CD14-positive monocyte (primary cell): ENCODE measurements at regions not wholly inside any gene's neighbourhood (a gene's known extent, or its start where the extent isn't known, plus 50 kb on each side); places are given as distances from the start of the nearest gene placed in this dataset.
"Not testable (repeated sequence)": the region's sequence is repeated elsewhere in the genome, so short reads cannot be mapped to it uniquely, and the experiment has no call there.

Experiments
- DNase-seq, 3 donors: peaks; one replicate each; pipeline ENCODE4 v3.0.0-alpha.2; 2011 to 2022
- H2AFZ ChIP-seq: 2 replicates; pipeline ENCODE4 v1.6.0; 2012; ENCODE audit warnings: mild to moderate bottlenecking, low read depth, low read length, inconsistent platforms; ENCODE audit not compliant: insufficient read depth, poor library complexity, severe bottlenecking
- H3K27ac ChIP-seq, 2 donors: 1 replicate in 1 of 2; 2 replicates in 1 of 2; pipeline ENCODE4 v1.5.1; 2012 to 2013; ENCODE audit warnings: low read length in 2 of 2, control low read depth in 1 of 2, inconsistent platforms in 1 of 2, low read depth in 1 of 2, mild to moderate bottlenecking in 1 of 2
- H3K27me3 ChIP-seq, 2 donors: one replicate each; pipeline versions ENCODE4 v1.6.0 to v1.6.1; 2011 to 2013; ENCODE audit warnings: low read length in 2 of 2; ENCODE audit not compliant: control insufficient read depth in 2 of 2, insufficient read depth in 2 of 2
- H3K36me3 ChIP-seq, 2 donors: replicated peaks in 1 of 2; 1 replicate in 1 of 2; 2 replicates in 1 of 2; pipeline versions ENCODE4 v1.5.1 to v1.6.1; 2012 to 2013; ENCODE audit warnings: low read length in 2 of 2, control low read depth in 1 of 2, inconsistent platforms in 1 of 2, mild to moderate bottlenecking in 1 of 2; ENCODE audit not compliant: insufficient read depth in 2 of 2, control insufficient read depth in 1 of 2
- H3K4me1 ChIP-seq, 2 donors: 1 replicate in 1 of 2; 2 replicates in 1 of 2; pipeline versions ENCODE4 v1.5.1 to v1.6.1; 2012 to 2013; ENCODE audit warnings: low read length in 2 of 2, control low read depth in 1 of 2, inconsistent platforms in 1 of 2, mild to moderate bottlenecking in 1 of 2, moderate library complexity in 1 of 2; ENCODE audit not compliant: insufficient read depth in 2 of 2, control insufficient read depth in 1 of 2
- H3K4me2 ChIP-seq: replicated peaks from 2 replicates; pipeline ENCODE3; 2012; ENCODE audit warnings: low read length, moderate library complexity, mild to moderate bottlenecking; ENCODE audit not compliant: poor library complexity, severe bottlenecking; ENCODE audit errors: extremely low read depth
- H3K4me3 ChIP-seq, 3 experiments: fragments of 200-600 bp in 1 of 3; sonication (generic) in 1 of 3; replicated peaks in 1 of 3; 1 replicate in 2 of 3; 2 replicates in 1 of 3; pipeline ENCODE4 v1.5.1; 2011 to 2013; ENCODE audit warnings: low read length in 3 of 3, mild to moderate bottlenecking in 3 of 3, control low read depth in 2 of 3, low read depth in 2 of 3, inconsistent platforms in 1 of 3, moderate library complexity in 1 of 3
- H3K79me2 ChIP-seq: 2 replicates; pipeline ENCODE4 v1.6.0; 2012; ENCODE audit warnings: mild to moderate bottlenecking, control low read depth, inconsistent platforms, low read length, moderate library complexity; ENCODE audit not compliant: insufficient read depth
- H3K9ac ChIP-seq: 2 replicates; pipeline ENCODE4 v1.6.0; 2017; ENCODE audit warnings: low read length, mild to moderate bottlenecking; ENCODE audit not compliant: insufficient read depth, poor library complexity, severe bottlenecking
- H3K9me3 ChIP-seq, 2 donors: replicated peaks in 1 of 2; 1 replicate in 1 of 2; 2 replicates in 1 of 2; pipeline versions ENCODE4 v1.5.1 to v1.6.1; 2012 to 2013; ENCODE audit warnings: low read length in 2 of 2, control low read depth in 1 of 2; ENCODE audit not compliant: control insufficient read depth in 1 of 2, insufficient read depth in 1 of 2
- H4K20me1 ChIP-seq: 2 replicates; pipeline ENCODE4 v1.6.0; 2012; ENCODE audit warnings: mild to moderate bottlenecking, low read length, control low read depth, moderate library complexity; ENCODE audit not compliant: insufficient read depth
- H3K27ac Mint-ChIP-seq, 7 donors: one replicate each; pipeline ENCODE4 v1.8.0; 2020; ENCODE audit warnings: mild to moderate bottlenecking in 7 of 7, mixed read lengths in 7 of 7, moderate library complexity in 6 of 7, inconsistent platforms in 2 of 7
- H3K27me3 Mint-ChIP-seq, 3 donors: one replicate each; pipeline ENCODE4 v1.8.0; 2021 to 2022; ENCODE audit warnings: low read depth in 3 of 3, mild to moderate bottlenecking in 3 of 3, mixed read lengths in 3 of 3, moderate library complexity in 3 of 3, inconsistent platforms in 1 of 3
- H3K36me3 Mint-ChIP-seq, 2 donors: one replicate each; pipeline ENCODE4 v1.8.0; 2020; ENCODE audit warnings: mixed read lengths in 2 of 2, inconsistent platforms in 1 of 2, mild to moderate bottlenecking in 1 of 2
- H3K4me1 Mint-ChIP-seq: one replicate; pipeline ENCODE4 v1.8.0; 2020; ENCODE audit warnings: mild to moderate bottlenecking, mixed read lengths
- H3K4me3 Mint-ChIP-seq, 2 donors: one replicate each; pipeline ENCODE4 v1.8.0; 2020; ENCODE audit warnings: mild to moderate bottlenecking in 2 of 2, mixed read lengths in 2 of 2, moderate library complexity in 1 of 2
- H3K9me3 Mint-ChIP-seq, 7 donors: one replicate each; pipeline ENCODE4 v1.8.0; 2020 to 2022; ENCODE audit warnings: mixed read lengths in 7 of 7, mild to moderate bottlenecking in 6 of 7, moderate library complexity in 6 of 7, inconsistent platforms in 2 of 7
- WGBS: methylation state at CpG from one replicate; pipeline ENCODE4 v1.1.5; 2013; ENCODE audit warnings: missing lambda C conversion rate; ENCODE audit not compliant: insufficient coverage; 5-methylcytosine and 5-hydroxymethylcytosine counted together
- intact Hi-C, 2 donors: fragments of 100-400 bp; cut with micrococcal nuclease; formaldehyde crosslinking; loops; one replicate each; pipeline versions ENCODE4 v1.15.0 to v1.15.1; 2023
- TF ChIP-seq, protein P1 (sequence below): fragments of 200-600 bp; IDR thresholded peaks from one replicate; pipeline ENCODE4 v1.8.0; 2022; ENCODE audit warnings: antibody characterized with exemption, mild to moderate bottlenecking

- no peaks in the 10 kb centered on the region for H3K4me1 ChIP-seq
- no peaks in the 10 kb centered on the region for H3K36me3 ChIP-seq
- no peak overlapping the region for H3K9ac ChIP-seq
- H3K4me3 Mint-ChIP-seq: no peak overlapping the region
- peaks cover 6 to 20% (median 9%) of the 10 kb centered on the region in 7 donors for H3K9me3 Mint-ChIP-seq
- no peaks in the 10 kb centered on the region for H3K79me2 ChIP-seq
- no peaks in the 10 kb centered on the region for H4K20me1 ChIP-seq
- H3K27me3 ChIP-seq: no peaks in the 10 kb centered on the region
- H3K9me3 ChIP-seq: peaks cover 0 to 10% of the 10 kb centered on the region in 2 donors
- H3K4me3 ChIP-seq: no peak overlapping the region
- TF ChIP-seq, protein P1, sequence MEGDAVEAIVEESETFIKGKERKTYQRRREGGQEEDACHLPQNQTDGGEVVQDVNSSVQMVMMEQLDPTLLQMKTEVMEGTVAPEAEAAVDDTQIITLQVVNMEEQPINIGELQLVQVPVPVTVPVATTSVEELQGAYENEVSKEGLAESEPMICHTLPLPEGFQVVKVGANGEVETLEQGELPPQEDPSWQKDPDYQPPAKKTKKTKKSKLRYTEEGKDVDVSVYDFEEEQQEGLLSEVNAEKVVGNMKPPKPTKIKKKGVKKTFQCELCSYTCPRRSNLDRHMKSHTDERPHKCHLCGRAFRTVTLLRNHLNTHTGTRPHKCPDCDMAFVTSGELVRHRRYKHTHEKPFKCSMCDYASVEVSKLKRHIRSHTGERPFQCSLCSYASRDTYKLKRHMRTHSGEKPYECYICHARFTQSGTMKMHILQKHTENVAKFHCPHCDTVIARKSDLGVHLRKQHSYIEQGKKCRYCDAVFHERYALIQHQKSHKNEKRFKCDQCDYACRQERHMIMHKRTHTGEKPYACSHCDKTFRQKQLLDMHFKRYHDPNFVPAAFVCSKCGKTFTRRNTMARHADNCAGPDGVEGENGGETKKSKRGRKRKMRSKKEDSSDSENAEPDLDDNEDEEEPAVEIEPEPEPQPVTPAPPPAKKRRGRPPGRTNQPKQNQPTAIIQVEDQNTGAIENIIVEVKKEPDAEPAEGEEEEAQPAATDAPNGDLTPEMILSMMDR: no peak
- H3K27ac Mint-ChIP-seq: no peak overlapping the region
- intact Hi-C loops: no loop called here
- H3K4me2 ChIP-seq: no peak overlapping the region
- H3K27ac ChIP-seq: no peak overlapping the region
- H3K27me3 Mint-ChIP-seq: peaks cover 0 to 3% (median 0%) of the 10 kb centered on the region in 3 donors
- no peak for DNase-seq
- H2AFZ ChIP-seq: no peak overlapping the region
- H3K4me1 Mint-ChIP-seq: no peaks in the 10 kb centered on the region
- H3K36me3 Mint-ChIP-seq: no peaks in the 10 kb centered on the region
Measured at GRCh38 chr16:51522902-51523301, 371.8 kb upstream of the SALL1 start.

DNA sequence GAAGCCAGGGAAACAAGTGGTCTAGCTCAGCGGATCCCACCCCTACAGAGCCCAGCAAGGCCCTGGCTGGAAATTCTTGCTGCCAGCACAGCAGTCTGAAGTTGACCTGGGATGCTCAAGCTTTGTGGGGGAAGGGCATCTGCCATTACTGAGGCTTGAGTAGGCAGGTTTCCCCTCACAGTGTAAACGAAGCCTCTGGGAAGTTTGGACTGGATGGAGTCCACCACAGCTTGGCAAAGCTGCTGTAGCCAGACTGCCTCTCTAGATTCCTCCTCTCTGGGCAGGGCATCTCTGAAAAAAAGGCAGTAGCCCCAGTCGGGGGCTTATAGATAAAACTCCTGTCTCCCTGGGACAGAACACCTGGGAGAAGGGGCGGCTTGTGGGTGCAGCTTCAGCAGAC is 365.9 kb upstream of the SALL1 start:
- DNase-seq, H3K36me3 ChIP-seq, H3K9ac ChIP-seq, H3K27ac ChIP-seq, H3K27me3 ChIP-seq, H3K4me3 Mint-ChIP-seq, H4K20me1 ChIP-seq, H3K36me3 Mint-ChIP-seq, H3K27me3 Mint-ChIP-seq, H3K4me3 ChIP-seq, H3K27ac Mint-ChIP-seq, H2AFZ ChIP-seq, H3K4me1 Mint-ChIP-seq, intact Hi-C loops, H3K4me1 ChIP-seq, H3K4me2 ChIP-seq, H3K79me2 ChIP-seq: not testable (repeated sequence)
- H3K9me3 ChIP-seq: peaks cover 16 to 18% of the 10 kb centered on the region in 2 donors
- peaks cover 8 to 30% (median 19%) of the 10 kb centered on the region in 7 donors for H3K9me3 Mint-ChIP-seq
- WGBS: 58% methylated on average over 3 of the region's 4 CpGs
